Stimulated activated CD4-positive, alpha-beta T cell treated with anti-CD3 and anti-CD28 coated beads, Interleukin-15, amount 100 ng/mL, for 48 hours (primary cell): ENCODE measurements at regions not wholly inside any gene's neighbourhood (a gene's known extent, or its start where the extent isn't known, plus 50 kb on each side); places are given as distances from the start of the nearest gene placed in this dataset.
"Not testable (repeated sequence)": the region's sequence is repeated elsewhere in the genome, so short reads cannot be mapped to it uniquely, and the experiment has no call there.

ENCODE experiments used
- DNase-seq, 2 donors: peaks; one replicate each; pipeline ENCODE4 v3.0.0-alpha.2; 2020; ENCODE audit warnings: low read depth in 2 of 2

GRCh38 chr1:185404291-185404690, 87.2 kb upstream of the IVNS1ABP start:
- DNase-seq = no peak

GRCh38 chr1:185402930-185403329, 85.9 kb upstream of the IVNS1ABP start:
- no peak for DNase-seq

GRCh38 chr1:185401019-185401418, 84.0 kb upstream of the IVNS1ABP start:
- DNase-seq = no peak

- no peak for DNase-seq
Measured at GRCh38 chr1:185400052-185400451, 83.0 kb upstream of the IVNS1ABP start.

- no peak for DNase-seq
Measured at GRCh38 chr1:185398599-185398998, 81.6 kb upstream of the IVNS1ABP start.

GRCh38 chr1:185398022-185398421, 81.0 kb upstream of the IVNS1ABP start:
- DNase-seq = no peak

GRCh38 chr1:185397183-185397582, 80.1 kb upstream of the IVNS1ABP start:
- DNase-seq = no peak

- no peak for DNase-seq
Measured at GRCh38 chr1:185396126-185396525, 79.1 kb upstream of the IVNS1ABP start.

- no peak for DNase-seq
Measured at GRCh38 chr1:185393815-185394214, 76.8 kb upstream of the IVNS1ABP start.

GRCh38 chr1:185393205-185393604, 76.2 kb upstream of the IVNS1ABP start:
- no peak for DNase-seq

- DNase-seq = no peak
Measured at GRCh38 chr1:185388815-185389214, 71.8 kb upstream of the IVNS1ABP start.

GRCh38 chr1:185388346-185388745, 71.3 kb upstream of the IVNS1ABP start:
- DNase-seq = no peak

GRCh38 chr1:185385991-185386390, 68.9 kb upstream of the IVNS1ABP start:
- no peak for DNase-seq

- DNase-seq = not testable (repeated sequence)
Measured at GRCh38 chr1:185383805-185384204, 66.8 kb upstream of the IVNS1ABP start.

GRCh38 chr1:185377831-185378230, 60.8 kb upstream of the IVNS1ABP start:
- no peak for DNase-seq

GRCh38 chr1:185376840-185377635, 60.0 kb upstream of the IVNS1ABP start:
- no peak for DNase-seq

GRCh38 chr1:185376288-185376687, 59.2 kb upstream of the IVNS1ABP start:
- no peak for DNase-seq

- DNase-seq = no peak
Measured at GRCh38 chr1:185375583-185375982, 58.5 kb upstream of the IVNS1ABP start.

GRCh38 chr1:185373813-185374529, 56.9 kb upstream of the IVNS1ABP start:
- no peak for DNase-seq

- no peak for DNase-seq
Measured at GRCh38 chr1:185369786-185370185, 52.7 kb upstream of the IVNS1ABP start.

GRCh38 chr1:185368913-185369491, 52.0 kb upstream of the IVNS1ABP start:
- DNase-seq = no peak

- DNase-seq = no peak
Measured at GRCh38 chr1:185368313-185368855, 51.3 kb upstream of the IVNS1ABP start.

GRCh38 chr1:185367218-185367617, 50.2 kb upstream of the IVNS1ABP start:
- no peak for DNase-seq
